ENCODE measurements at regions not wholly inside any gene's neighbourhood (a gene's known extent, or its start where the extent isn't known, plus 50 kb on each side); places are given as distances from the start of the nearest gene placed in this dataset.

DNA sequence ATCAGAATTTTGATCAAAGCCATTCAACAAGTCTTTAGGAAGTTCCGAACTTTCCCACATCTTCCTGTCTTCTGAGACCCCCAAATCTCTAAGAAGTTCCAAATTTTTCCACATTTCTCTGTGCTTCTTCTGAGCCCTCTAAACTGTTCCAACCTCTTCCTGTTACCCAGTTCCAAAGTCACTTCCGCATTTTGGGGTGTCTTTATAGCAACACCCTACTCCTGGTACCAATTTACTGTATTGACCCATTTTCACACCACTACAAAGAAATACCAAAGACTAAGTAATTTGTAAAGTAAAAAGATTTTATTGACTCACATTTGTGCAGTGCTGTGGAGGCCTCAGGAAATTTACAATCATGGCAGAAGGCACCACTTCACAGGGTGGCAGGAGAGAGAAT is 385.8 kb upstream of the GHITM start:
- TF ChIP-seq POLR2A (IDR thresholded peaks at IDR 0.05; ENCODE audit: low read depth) (no peak), POLR2AphosphoS5 (IDR thresholded peaks at IDR 0.05) (no peak)
- TF ChIP-seq, protein P1, sequence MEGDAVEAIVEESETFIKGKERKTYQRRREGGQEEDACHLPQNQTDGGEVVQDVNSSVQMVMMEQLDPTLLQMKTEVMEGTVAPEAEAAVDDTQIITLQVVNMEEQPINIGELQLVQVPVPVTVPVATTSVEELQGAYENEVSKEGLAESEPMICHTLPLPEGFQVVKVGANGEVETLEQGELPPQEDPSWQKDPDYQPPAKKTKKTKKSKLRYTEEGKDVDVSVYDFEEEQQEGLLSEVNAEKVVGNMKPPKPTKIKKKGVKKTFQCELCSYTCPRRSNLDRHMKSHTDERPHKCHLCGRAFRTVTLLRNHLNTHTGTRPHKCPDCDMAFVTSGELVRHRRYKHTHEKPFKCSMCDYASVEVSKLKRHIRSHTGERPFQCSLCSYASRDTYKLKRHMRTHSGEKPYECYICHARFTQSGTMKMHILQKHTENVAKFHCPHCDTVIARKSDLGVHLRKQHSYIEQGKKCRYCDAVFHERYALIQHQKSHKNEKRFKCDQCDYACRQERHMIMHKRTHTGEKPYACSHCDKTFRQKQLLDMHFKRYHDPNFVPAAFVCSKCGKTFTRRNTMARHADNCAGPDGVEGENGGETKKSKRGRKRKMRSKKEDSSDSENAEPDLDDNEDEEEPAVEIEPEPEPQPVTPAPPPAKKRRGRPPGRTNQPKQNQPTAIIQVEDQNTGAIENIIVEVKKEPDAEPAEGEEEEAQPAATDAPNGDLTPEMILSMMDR (IDR thresholded peaks at IDR 0.05), result no peak
